ENCODE measurements at regions not wholly inside any gene's neighbourhood (a gene's known extent, or its start where the extent isn't known, plus 50 kb on each side); places are given as distances from the start of the nearest gene placed in this dataset.
"Not testable (repeated sequence)": the region's sequence is repeated elsewhere in the genome, so short reads cannot be mapped to it uniquely, and the experiment has no call there.

DNA sequence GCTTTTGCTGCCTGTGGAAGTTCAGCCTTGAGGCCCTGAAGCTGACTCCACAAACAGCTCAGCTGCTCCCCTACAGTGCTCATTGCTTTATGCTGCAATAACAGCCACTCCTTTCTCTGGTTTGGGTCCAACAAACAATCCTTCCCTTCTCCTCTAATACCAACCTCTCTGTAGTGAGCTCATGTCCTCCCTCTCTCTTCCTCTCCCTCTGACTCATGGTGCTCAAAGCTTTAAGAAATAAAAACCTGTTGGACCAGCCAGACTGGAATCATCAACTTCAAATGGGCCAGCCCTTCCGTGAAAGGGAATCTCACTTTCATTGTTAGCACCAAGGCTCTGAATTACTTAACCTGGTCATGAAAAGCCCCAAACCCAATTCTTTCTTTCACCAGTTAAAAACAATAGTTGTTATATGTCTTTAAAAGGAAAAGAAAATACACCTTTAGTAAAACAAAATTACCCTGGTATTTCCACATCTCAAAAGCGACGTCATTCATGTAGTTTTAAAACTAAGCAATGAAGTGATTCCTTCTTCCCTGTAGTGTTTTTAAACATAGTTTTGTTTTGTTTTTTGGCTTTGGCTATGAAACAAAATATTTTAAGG is 126.4 kb downstream of the DUSP6 start:
- no peak overlapping the region for H3K4me3 ChIP-seq (ENCODE audit: low read length)
- no peaks in the 10 kb centered on the region for H3K4me1 ChIP-seq (ENCODE audit: control insufficient read depth, low read length)
- TF ChIP-seq CTCF (IDR thresholded peaks at IDR 0.05; ENCODE audit: low read depth, low read length, poor library complexity, severe bottlenecking) (no peak), EZH2phosphoT487 (IDR thresholded peaks at IDR 0.05; ENCODE audit: borderline replicate concordance, low read length) (no peak)
- H3K79me2 ChIP-seq (ENCODE audit: control insufficient read depth, low read length), result no peaks in the 10 kb centered on the region
- no peaks in the 10 kb centered on the region for H3K9me2 ChIP-seq (replicated peaks; ENCODE audit: control insufficient read depth, low read length)
- no peaks in the 10 kb centered on the region for H3K36me3 ChIP-seq (ENCODE audit: control insufficient read depth, low read length)
- H3K9me3 ChIP-seq (ENCODE audit: control insufficient read depth, insufficient read depth, low read length), result no peaks in the 10 kb centered on the region
- no peak overlapping the region for H3K4me2 ChIP-seq (ENCODE audit: low read length)
- no peaks in the 10 kb centered on the region for H3F3A ChIP-seq (ENCODE audit: control insufficient read depth, insufficient read depth)
- H3K27ac ChIP-seq (ENCODE audit: low read depth, low read length), result no peak overlapping the region
- peaks cover 9% of the 10 kb centered on the region; the same call in 1 of the 2 replicates for H3K27me3 ChIP-seq (ENCODE audit: control insufficient read depth, low read length)
- H4K20me1 ChIP-seq (ENCODE audit: control insufficient read depth, insufficient read depth, low read depth, low read length), result no peaks in the 10 kb centered on the region

GRCh38 chr12:89225401-89225800 is 126.9 kb downstream of the DUSP6 start:
- Histone ChIP-seq H3K9me2 (replicated peaks; ENCODE audit: control insufficient read depth, low read length) (no peaks in the 10 kb centered on the region), H4K20me1 (ENCODE audit: control insufficient read depth, insufficient read depth, low read depth, low read length) (no peaks in the 10 kb centered on the region), H3K27me3 (ENCODE audit: control insufficient read depth, low read length) (peaks cover 6% of the 10 kb centered on the region; the same call in 1 of the 2 replicates), H3K4me2 (ENCODE audit: low read length) (no peak overlapping the region), H3K4me1 (ENCODE audit: control insufficient read depth, low read length) (no peaks in the 10 kb centered on the region), H3K4me3 (ENCODE audit: low read length) (no peak overlapping the region), H3K27ac (ENCODE audit: low read depth, low read length) (no peak overlapping the region), H3K9me3 (ENCODE audit: control insufficient read depth, insufficient read depth, low read length) (no peaks in the 10 kb centered on the region), H3F3A (ENCODE audit: control insufficient read depth, insufficient read depth) (no peaks in the 10 kb centered on the region), H3K36me3 (ENCODE audit: control insufficient read depth, low read length) (no peaks in the 10 kb centered on the region), H3K79me2 (ENCODE audit: control insufficient read depth, low read length) (no peaks in the 10 kb centered on the region)
- TF ChIP-seq CTCF (IDR thresholded peaks at IDR 0.05; ENCODE audit: low read depth, low read length, poor library complexity, severe bottlenecking) (no peak), EZH2phosphoT487 (IDR thresholded peaks at IDR 0.05; ENCODE audit: borderline replicate concordance, low read length) (no peak)

DNA sequence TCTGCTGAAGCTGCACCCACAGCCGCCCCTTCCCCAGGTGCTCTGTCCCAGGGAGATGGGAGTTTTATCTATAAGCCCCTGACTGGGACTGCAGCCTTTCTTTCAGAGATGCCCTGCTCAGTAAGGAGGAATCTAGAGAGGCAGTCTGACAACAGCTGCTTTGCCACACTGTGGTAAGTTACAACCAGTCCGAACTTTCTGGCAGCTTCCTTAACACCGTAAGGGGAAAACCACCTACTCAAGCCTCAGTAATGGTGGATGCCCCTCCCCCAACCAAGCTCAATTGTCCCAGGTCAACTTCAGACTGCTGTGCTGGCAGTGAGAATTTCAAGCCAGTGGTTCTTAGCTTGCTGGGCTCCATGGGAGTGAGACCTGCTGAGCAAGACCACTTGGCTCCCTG is 129.7 kb downstream of the DUSP6 start:
- H4K20me1 ChIP-seq (ENCODE audit: control insufficient read depth, insufficient read depth, low read depth, low read length); H3K4me2 ChIP-seq (ENCODE audit: low read length); H3K4me3 ChIP-seq (ENCODE audit: low read length); H3K79me2 ChIP-seq (ENCODE audit: control insufficient read depth, low read length); H3F3A ChIP-seq (ENCODE audit: control insufficient read depth, insufficient read depth); H3K9me2 ChIP-seq (replicated peaks; ENCODE audit: control insufficient read depth, low read length); H3K4me1 ChIP-seq (ENCODE audit: control insufficient read depth, low read length); H3K36me3 ChIP-seq (ENCODE audit: control insufficient read depth, low read length); H3K27ac ChIP-seq (ENCODE audit: low read depth, low read length); H3K9me3 ChIP-seq (ENCODE audit: control insufficient read depth, insufficient read depth, low read length); H3K27me3 ChIP-seq (ENCODE audit: control insufficient read depth, low read length): not testable (repeated sequence)

- H3K4me3 ChIP-seq (ENCODE audit: low read length), result no peak overlapping the region
- H3K79me2 ChIP-seq (ENCODE audit: control insufficient read depth, low read length), result no peaks in the 10 kb centered on the region
- H3K4me2 ChIP-seq (ENCODE audit: low read length), result no peak overlapping the region
- H3K27ac ChIP-seq (ENCODE audit: low read depth, low read length), result no peak overlapping the region
- H3K9me3 ChIP-seq (ENCODE audit: control insufficient read depth, insufficient read depth, low read length), result no peaks in the 10 kb centered on the region
- no peaks in the 10 kb centered on the region for H3K4me1 ChIP-seq (ENCODE audit: control insufficient read depth, low read length)
- H3K27me3 ChIP-seq (ENCODE audit: control insufficient read depth, low read length), result peaks cover 8% of the 10 kb centered on the region
- H3F3A ChIP-seq (ENCODE audit: control insufficient read depth, insufficient read depth), result no peaks in the 10 kb centered on the region
- no peaks in the 10 kb centered on the region for H3K9me2 ChIP-seq (replicated peaks; ENCODE audit: control insufficient read depth, low read length)
- H4K20me1 ChIP-seq (ENCODE audit: control insufficient read depth, insufficient read depth, low read depth, low read length), result no peaks in the 10 kb centered on the region
- TF ChIP-seq EZH2phosphoT487 (IDR thresholded peaks at IDR 0.05; ENCODE audit: borderline replicate concordance, low read length) (no peak), CTCF (IDR thresholded peaks at IDR 0.05; ENCODE audit: low read depth, low read length, poor library complexity, severe bottlenecking) (no peak)
- no peaks in the 10 kb centered on the region for H3K36me3 ChIP-seq (ENCODE audit: control insufficient read depth, low read length)
Observed at GRCh38 chr12:89217472-89217871, 134.8 kb downstream of the DUSP6 start.

Measured in DOHH2 (cell line).